AG09319 (cell line): ENCODE measurements at regions not wholly inside any gene's neighbourhood (a gene's known extent, or its start where the extent isn't known, plus 50 kb on each side); places are given as distances from the start of the nearest gene placed in this dataset.

Source experiments
- DNase-seq: peaks from one replicate; pipeline ENCODE4 v3.0.0-alpha.2; 2010; ENCODE audit warnings: low read depth; ENCODE audit errors: extremely low read depth
- TF ChIP-seq, protein P1 (sequence below): IDR thresholded peaks from 2 replicates; pipeline ENCODE4 v1.5.1; 2011; ENCODE audit warnings: low read depth, mild to moderate bottlenecking, inconsistent platforms, low read length, moderate library complexity

DNA sequence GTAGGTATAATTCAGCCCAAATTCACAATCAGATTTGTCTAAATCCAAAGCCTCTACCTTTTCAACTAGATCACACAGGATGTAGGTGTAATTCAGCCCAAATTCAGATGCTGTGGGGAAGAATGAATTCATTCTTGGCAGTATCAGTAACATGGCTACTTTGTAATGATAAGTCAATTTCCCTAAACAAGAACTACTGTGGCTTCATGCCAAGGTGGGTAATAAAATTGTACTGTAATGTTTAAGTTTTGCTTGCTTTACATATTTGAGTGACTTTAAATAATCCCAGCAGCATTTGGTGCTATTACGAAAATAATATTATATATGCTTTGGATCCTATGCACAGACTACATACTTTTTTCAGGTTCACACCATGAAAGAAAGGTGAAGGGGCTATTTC, 239.1 kb downstream of the HDGFL1 start:
- DNase-seq: no peak
- TF ChIP-seq, protein P1, sequence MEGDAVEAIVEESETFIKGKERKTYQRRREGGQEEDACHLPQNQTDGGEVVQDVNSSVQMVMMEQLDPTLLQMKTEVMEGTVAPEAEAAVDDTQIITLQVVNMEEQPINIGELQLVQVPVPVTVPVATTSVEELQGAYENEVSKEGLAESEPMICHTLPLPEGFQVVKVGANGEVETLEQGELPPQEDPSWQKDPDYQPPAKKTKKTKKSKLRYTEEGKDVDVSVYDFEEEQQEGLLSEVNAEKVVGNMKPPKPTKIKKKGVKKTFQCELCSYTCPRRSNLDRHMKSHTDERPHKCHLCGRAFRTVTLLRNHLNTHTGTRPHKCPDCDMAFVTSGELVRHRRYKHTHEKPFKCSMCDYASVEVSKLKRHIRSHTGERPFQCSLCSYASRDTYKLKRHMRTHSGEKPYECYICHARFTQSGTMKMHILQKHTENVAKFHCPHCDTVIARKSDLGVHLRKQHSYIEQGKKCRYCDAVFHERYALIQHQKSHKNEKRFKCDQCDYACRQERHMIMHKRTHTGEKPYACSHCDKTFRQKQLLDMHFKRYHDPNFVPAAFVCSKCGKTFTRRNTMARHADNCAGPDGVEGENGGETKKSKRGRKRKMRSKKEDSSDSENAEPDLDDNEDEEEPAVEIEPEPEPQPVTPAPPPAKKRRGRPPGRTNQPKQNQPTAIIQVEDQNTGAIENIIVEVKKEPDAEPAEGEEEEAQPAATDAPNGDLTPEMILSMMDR: no peak

DNA sequence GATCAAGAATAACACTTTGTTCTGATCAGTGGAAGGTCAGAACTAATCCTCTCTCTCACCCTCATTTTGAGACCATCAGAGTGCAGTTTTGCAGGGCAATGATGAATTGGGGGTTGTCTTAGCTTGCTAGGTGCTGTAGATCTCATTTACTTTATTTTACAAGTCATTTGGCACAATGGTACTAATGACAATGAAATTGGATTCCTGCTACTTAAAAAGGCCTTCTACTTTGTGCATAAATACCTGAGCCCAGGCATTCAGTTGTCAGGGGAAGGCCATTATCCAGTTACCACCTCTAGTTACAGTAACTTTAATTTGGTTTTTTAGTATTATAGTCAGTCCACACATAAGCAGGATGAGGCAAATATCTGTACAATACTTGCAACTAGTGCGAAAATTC, 240.0 kb downstream of the HDGFL1 start:
- TF ChIP-seq, protein P1: no peak
- DNase-seq: no peak

GRCh38 chr6:22819209-22819608, 249.8 kb downstream of the HDGFL1 start:
- DNase-seq: no peak
- TF ChIP-seq, protein P1: no peak

DNA sequence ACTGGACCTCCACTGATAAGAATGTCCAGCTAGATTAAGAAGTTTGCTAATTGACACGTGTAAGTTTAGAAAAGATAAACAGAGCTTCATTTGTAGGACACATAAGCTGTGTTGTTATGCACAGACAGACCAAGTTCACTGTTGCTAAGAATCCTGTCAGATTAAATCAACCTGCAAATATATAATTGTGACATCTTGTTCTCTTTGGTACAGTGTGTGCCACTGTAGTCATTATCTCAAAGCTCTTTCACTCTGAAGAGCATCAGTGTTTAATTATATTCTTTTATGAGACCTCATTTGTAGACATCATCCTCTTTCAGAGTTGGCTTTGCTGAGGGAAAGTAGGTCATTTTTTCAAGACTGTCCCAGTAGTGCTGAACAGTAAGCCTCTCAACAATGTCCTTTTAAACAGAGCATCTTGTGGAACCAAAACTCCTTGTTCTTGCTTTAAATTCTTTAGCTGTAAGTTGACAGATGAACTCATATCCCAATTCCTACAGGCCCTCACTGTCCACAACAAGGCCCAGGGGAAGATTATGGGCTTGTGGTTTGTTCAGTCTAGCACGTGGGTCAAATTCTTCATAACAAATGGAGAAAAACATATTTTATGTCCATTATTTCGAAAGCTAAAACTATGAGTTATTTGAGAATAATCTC, 252.4 kb downstream of the HDGFL1 start:
- no peak for DNase-seq
- TF ChIP-seq, protein P1: no peak

DNA sequence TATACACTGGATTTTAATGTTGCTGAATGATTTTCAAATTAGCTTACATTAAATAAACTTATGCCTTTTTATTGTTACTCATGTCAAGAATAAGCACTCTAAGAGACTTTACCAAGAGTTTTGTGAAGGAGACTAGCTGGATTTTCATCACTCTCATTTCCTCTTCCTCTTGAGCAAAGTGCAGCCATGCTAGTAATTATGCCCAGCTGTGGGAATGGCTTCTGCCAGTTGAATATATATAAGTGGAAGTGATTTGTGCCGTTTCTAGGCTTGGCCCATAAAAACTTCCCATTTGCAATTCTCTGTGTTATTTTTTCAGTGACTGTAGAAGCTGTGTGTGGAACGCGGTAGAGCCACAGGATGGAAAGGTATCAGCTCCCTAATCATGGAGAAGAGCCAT, 255.8 kb downstream of the HDGFL1 start:
- DNase-seq: no peak
- TF ChIP-seq, protein P1: no peak

GRCh38 chr6:22826961-22827360, 257.6 kb downstream of the HDGFL1 start:
- DNase-seq: no peak
- TF ChIP-seq, protein P1: no peak

DNA sequence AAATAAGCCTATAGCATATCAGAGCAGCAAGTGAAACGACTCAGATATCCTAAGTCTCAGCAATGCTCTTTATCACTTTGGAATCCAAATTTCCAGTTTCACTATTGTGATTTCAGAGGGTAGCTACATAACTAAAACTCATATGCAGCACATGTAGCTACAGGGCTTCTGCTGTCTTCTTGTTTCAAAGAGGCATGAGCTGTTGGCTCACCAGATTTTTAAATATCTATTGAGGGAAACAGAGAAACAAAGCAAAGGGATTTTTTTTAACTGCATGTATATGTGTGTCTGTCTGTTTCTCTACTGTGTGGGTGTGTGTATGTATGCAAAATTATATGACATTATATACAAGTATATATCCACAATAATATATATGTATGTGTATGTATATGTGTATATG, 258.4 kb downstream of the HDGFL1 start:
- no peak for DNase-seq
- TF ChIP-seq, protein P1: no peak
